ENCODE measurements at regions not wholly inside any gene's neighbourhood (a gene's known extent, or its start where the extent isn't known, plus 50 kb on each side); places are given as distances from the start of the nearest gene placed in this dataset.

DNA sequence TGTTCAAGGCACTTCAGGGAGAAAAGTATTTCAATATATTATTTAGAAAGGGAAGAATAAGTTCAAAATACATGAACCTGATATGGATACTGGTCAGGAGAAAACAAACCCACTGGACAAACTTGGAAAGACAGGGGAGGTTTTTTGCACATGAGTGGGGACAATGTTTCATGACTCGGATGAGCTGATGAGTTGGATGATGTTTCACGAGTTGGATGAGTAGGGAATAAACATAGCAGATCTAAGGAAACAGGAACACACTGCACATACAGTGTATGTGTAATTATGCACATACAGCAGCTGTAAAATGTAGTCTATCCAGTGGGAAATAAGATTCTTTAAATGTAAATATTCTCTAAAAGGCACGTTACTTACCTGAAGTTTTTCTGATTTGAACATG lies 682.9 kb upstream of the ADAMTS5 start:
- no peak for DNase-seq

DNA sequence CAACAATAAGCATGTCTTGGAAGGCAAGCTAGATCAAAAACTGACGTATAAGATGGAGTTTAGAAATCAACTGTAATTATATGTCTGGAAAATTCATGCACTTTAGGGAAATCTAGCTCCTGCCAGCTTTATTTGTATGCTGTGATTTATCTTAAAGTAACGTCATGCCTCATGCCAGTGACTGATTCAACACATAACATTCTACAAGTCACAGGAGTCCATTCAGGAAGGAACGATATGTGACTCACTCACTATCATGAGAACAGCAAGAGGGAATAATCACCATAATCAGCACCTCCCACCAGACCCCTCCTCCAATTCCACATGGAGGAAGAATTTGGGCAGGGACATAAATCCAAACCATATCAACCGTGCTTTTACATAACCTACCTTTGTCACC lies 682.4 kb upstream of the ADAMTS5 start:
- no peak for DNase-seq

DNA sequence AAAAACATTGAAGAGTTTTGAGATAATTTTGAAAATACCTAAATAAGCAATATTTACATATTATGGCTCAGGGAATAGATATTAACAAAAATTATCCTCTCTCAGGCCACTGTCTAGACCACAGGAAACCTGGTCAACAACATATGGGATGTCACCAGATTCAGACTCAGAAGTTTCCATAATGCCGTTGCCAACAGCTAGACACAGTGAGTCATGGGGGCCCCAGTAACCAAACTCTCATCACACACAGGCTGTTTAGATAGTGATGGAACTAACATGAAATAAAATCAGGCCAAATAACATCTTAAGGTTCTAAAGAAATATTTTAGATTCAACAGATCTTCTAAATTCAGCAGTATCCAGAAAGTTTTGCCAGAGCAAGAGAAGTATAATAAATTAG lies 681.7 kb upstream of the ADAMTS5 start:
- no peak for DNase-seq

DNA sequence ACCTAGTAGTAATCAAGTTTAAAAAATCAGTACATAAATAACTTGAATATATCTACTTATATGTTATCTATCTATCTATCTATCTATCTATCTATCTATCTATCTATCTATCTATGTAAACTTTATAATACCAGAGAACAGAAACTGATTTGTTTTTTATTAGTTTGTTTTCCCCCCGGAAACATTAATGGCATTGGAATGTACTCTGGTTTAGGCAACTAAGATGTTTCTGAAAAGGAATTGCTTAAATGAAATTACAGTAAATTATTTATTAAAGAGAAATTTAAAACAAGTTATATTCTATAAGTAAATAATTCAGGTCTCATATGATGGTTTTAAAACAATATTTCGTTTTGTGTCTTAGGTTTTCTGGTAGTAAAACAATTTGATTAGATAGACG lies 681.0 kb upstream of the ADAMTS5 start:
- no peak for DNase-seq

DNA sequence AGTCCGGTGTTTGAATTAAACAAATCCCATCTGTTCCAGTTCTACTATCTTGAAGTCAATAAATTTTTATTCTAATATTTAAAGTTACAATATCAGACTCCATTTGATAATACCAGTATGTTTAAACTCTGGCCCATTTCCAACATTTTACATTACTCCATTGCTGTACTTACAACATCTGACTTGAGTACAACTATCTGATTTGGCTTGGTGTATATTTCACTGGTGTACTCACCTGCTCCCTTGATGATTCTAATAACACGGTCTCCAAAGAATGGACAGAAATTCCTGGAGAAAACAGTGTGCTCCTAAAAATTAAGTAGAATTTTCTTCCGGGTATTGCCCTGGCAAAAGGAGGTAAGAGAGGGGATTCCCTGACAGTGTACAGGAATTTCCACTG lies 680.5 kb upstream of the ADAMTS5 start:
- DNase-seq: no peak

DNA sequence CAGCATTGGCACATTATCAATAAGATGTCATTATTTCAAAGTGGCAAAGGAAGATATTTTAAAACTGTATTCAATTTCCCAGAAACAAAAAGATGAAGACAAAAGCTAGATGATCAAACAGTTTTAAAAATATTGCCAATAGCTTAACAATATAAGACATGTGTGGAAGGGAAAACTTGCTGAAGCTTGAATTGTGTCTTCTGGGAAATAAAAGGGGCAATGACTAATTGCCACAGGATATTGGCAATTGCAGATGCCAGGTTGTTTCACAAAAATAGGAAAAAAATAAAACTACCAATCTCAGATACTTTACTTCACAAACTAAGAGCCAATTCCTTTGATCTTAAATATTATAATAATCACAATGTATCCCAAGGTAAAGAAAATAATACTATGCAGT lies 679.8 kb upstream of the ADAMTS5 start:
- no peak for DNase-seq

DNA sequence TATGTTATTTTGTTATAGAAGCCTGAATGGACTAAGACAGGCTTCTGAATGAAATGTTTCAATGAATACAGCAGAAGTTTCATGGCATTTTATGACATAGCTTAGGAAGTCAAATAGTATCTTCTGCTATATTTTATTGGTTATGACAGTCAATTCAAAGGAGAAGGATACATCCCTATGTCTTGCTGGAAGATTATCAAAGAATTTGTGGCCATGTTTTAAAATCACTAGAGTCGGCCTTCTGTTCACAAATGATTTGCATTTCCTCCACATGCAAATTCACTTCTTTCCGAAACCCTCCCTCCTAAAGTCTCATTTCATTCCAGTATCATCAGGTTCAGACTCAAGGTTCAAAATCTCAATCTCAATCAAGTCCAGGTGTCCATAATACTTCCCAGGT lies 679.2 kb upstream of the ADAMTS5 start:
- DNase-seq: no peak

DNA sequence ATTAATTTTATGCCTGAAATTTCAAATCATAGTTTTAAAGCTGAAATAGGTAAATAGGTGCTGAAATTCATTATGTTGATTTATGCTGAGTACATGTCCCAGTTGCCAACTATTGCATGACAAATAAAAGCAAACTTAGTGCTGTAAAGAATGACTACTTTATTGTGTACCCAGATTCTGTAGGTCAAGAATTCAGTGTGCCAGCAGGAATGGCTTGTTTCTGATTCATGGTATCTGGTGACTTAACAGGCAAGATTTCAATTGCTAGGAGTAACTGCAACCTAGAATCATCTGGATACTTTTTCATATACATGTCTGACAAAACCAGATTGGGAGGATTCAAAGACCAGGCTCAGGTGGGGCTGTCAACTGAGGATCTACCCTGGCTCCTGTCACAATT lies 678.4 kb upstream of the ADAMTS5 start:
- DNase-seq: no peak

DNA sequence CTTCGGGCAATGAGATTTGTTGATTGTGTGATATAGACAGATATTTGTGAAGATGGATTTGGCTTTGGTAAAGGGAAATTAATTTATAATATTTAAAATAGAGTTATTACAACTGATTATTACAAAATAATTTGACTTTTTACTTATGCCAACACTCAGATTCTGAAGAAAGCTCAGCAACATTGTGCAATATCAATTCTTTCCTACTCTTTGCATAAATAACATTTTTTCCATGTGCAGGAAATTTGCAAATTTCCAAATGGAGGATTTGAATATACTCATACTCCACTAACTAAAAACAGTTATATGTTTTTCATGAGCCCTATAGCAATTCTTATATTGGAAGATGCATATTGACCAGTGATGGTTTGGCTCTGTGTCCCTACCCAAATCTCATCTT lies 676.4 kb upstream of the ADAMTS5 start:
- DNase-seq: no peak

DNA sequence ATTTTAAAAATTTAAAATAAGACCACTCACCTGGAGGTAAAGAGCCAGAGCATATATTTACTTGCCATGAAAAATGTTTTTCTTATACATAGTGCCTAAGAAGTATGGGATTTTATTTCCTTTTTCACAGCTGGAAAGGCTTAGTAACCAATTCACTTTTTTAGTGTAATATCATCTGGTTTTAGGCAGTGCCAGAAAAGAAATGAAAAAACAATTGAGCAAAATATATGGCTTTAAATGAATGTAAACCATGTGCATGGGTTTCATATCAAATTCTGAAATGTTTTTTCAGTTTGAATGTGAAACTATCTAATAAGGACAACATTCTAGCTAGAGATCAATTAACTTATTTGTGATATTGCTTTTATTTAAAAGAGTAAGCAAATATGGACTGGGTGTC lies 672.4 kb upstream of the ADAMTS5 start:
- no peak for DNase-seq

DNA sequence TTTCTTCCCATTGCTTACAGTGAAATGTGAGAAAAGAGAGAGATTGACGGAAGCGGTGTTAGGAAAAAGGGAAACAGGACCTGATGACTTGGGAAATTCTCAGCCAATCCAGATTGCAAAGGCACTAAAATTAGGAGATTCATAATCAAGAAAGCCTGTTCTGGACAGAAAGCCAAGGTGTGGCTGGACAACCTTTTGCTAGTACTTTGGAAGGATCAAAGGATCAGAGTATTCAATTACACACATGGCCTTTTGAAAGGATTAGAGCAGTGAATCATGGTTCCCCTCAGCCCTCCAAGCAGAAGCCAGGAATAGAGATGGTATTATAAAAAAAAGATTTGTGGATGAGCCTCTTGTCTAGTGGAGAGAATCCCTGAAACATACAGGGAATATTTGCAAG lies 669.8 kb upstream of the ADAMTS5 start:
- DNase-seq: peak; percentile 21

DNA sequence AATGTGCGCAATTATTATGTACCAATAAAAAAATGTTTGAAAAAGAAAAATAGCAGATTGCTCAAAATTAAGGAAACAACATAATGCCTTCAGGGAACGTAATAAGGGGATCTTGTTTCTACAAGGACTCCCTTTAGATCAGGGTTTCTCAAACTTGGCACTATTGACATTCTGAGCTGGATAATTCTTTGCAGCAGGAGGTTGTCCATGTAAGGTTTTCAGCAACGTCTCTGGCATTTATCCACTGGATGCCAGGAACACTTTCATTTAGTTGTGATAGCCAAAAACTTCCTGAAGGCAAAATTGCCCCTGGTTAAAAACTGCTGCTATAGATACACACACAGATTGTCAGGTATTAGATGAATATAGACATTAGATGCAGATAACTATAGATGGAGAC lies 666.7 kb upstream of the ADAMTS5 start:
- DNase-seq: no peak

DNA sequence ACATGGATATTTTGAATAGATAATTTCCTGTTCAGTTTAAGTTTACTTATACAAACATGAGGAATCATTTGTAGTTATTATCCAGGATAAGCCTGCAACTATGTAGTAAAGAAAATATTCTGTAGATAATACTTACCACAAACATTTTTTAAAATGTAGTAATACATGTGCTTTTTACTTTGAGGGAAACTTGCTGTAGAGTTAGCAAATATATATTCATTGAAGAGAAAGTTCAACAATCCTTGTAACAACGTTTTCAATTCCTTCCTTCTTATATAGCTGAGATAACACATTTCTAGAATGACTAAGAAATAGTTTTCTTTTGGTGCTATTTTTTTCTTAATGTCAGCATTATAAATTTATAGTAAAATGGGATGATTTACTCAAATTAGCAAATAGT lies 664.6 kb upstream of the ADAMTS5 start:
- DNase-seq: no peak

DNA sequence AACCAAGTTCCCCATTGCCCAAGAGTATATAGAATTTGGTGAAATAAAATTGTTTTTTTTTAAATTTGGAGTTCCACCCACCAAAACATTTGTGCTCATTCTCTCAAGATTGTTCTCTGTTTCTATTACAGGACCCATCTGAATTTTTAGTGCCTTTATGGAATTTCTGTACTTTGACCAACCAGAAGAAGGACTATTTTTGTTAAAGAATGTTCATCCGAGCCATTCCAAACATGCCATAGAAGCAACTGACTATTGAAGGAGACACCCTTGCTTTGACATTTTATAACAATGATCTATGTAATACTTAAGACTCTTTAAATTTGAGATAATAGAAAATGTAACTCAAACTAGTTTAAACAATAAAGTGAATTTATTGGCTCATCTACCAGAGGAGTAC lies 655.7 kb upstream of the ADAMTS5 start:
- DNase-seq: no peak

DNA sequence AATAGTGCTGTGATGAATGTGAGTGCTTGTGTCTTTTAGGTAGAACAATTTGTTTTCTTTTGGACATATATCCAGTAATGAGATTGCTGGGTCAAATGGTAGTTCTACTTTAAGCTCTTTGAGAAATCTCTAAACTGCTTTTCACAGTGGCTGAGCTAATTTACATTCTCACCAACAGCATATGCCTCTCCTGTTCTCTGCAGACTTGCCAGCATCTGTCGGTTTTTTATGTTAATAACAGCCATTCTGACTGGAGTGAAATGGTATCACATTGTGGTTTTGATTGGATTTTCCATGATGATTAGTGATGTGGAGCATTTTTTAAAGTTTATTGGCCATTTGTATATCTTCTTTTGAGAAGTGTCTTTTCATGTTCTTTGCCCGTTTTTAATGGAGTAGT lies 647.3 kb upstream of the ADAMTS5 start:
- DNase-seq: no peak

DNA sequence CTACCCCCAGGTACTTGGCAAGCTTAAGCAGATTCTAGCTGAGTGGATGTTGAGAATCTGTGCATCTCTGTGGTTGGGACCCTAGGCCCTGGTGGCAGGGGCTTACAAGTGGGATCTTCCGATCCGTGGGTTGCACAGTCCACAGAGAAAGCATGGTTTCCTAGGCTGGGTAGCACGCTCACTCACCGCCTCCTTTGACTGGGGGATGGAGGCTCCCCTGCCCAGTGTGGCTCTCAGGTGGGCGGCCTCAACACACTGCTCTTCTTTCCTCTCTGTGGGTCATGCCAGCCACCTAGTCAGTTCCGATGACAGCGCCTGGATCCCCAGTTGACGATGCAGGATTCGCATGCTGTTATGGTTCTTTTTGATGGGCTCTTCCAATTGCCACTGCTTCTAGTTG lies 639.5 kb upstream of the ADAMTS5 start:
- no peak for DNase-seq

DNA sequence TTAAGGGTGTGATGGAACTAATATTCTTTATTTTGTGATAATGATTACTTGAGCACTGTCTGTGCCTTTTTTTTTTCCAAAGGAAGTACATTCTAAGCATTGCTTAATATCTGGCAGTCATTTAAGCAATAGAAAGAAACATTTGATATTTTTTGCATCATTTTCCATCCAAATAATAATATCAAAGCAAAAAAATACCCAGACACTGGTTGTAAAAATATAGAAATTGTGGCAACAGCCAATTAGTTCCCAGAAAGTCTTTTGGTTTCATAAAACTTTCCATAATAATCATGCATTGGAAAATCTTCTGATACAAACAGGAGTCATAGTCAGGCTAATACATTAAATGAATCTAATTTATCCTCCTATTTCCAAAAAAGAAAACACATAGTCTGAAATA lies 629.3 kb upstream of the ADAMTS5 start:
- no peak for DNase-seq

DNA sequence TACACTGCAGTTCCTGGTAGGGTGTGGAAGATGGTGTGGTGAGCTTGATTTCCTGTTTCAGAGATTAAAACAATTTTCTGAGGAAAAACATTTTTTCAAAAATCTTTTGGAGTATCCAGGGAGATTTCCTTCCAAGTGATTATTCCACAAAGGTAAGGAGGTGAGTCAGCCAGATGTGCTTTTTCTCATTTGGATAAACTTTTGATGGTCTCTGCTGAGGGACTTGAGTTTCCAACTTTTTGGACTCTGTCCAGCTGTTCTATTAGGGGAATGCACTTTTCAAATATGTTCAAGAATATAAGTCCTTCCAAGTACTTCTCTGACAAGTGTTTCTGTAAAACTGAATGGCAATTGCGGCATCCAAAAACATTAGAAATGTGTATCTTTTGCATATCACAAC lies 628.8 kb upstream of the ADAMTS5 start:
- DNase-seq: no peak

DNA sequence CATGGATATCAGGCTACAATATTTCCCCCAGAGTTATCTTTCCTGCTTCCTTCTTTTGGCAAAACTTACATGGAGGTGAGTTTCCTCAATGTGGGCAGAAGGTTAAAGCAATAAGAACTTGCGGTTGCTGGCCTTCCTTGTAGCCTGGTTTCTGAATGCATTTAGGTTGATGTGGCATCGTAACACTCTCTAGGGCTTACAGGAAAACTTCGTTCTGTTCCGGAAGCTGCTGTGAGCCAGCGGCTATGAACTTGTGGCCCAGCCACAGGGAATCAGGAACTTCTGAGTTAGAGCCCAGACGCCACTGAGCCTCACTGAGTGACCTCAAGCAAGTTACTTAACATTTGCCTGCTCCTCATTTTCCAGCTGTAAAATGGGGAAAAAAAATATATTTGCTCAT lies 623.4 kb upstream of the ADAMTS5 start:
- DNase-seq: no peak

DNA sequence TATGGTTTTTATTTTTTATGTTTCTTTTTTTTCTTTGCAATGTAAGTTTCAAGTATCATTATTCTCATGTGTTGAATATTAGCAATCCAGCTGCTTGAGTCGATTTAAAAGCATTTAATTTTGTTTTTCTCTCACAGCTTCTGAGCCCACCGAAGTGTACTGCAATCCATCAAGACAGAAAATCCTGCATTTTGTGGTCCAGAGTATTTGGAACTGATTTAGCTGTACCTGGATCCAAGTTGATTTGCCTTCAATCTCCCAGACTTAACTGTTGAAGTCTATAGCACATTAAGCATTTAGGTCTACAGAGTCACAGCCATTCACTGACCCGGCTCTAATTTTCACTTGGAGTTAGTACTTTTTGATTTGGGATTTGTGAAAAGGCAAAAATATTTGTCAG lies 622.9 kb upstream of the ADAMTS5 start:
- DNase-seq: no peak

DNA sequence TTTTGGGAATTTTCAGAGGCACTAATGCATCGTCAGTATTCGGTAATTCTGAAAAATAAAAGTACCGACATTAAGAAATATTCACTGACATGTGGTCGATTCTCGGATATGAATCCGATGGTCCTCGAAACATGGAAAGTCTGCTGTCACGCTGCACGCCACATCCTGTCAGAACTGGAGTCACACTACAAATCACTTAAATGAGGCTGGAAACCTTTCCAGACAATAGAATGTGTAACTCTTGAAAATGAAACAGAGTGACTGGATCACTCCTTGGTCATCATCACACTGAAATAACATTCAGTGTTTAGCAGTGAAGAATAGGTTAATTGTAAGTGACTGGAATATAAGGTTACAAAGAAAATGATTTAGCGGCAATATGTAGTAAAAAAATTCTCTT lies 620.1 kb upstream of the ADAMTS5 start:
- DNase-seq: no peak

DNA sequence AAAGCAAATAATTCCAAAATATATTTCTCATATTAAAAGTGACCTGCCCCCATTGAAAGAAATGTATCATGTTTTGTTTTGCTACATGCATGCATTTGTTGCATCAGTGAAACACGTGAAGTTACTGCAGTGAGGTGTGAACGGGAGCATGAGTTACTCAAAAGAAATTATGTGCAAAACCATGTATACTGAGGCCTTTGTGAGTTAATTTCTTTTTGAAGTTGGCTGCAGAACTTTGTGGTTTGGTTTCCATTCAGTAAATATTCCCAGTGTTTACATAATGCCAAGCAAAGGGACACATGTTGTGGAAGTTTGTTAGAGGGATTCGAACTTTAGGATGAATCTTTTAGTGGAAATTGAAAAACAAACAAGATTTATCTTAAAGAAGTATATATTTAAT lies 619.4 kb upstream of the ADAMTS5 start:
- DNase-seq: no peak

DNA sequence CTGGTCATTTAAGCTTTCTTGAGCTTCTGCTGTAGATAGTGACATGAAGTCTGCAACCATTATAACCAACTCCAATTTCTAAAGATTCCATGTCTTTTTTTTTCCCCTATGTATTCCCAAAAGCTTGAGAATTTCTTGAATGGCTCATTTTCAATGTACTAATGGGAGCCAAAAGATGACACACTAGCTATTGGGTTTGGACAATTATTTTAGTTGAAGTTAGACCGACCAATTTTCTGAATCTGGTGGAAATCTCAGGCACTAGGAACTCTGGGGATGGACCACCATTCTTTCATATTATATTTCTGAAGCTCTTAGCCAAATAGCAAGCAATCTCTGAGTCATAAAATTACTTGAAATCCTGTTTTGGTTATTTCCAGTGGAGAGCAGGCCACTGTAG lies 617.4 kb upstream of the ADAMTS5 start:
- DNase-seq: no peak

DNA sequence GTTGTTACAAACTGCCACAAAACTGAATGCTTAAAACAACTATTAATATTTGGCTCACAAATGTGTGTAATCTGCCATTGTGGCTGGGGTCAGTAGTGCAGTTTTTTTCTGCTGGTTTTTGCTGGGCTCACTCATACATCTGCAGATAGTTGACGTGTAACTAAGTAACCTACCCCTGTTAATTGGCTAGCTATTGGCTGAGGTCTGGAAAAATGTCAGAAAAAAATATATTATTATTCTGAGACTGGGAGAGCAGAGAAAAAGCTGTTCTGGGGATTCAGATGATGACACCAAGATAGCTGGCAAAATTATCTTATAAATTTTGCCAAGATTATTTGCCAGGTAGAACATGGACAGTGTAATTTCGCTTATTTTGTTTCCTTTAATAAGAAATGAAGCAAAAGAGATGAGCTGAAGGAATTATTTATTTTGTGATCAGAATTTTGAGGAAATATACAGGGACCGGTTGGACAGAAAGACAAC lies 616.1 kb upstream of the ADAMTS5 start:
- DNase-seq: no peak

DNA sequence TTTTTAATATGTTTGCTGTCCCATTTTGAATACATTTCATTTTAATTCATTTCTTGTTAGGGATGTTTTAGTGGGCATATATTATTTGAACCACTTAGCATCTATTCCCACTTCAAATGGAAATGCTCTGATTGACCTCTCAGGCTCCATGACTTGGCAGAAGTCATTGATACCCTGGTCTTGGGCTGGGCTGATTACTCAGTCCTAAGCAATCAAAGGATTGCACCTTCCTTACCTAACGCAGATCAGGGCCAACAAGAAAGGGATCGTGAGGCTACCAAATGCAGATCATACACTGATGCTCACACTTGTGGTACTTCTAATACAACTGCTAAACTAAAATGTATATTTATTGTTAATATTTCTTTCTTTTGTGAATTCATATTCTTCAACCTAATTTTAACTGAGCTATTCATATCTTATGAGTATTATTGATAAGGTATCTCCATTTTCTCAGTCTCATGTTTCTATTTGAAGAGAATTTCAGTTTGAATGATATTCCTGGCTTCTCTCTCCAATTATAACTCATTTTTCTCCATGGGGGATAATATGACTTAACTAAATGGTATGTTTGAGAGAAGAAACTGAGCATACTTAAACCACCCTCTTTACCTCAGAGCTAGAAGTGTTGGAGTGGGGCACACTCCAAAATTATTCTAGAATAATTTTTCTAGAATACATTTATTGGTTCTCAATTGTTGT lies 615.5 kb upstream of the ADAMTS5 start:
- DNase-seq: no peak

DNA sequence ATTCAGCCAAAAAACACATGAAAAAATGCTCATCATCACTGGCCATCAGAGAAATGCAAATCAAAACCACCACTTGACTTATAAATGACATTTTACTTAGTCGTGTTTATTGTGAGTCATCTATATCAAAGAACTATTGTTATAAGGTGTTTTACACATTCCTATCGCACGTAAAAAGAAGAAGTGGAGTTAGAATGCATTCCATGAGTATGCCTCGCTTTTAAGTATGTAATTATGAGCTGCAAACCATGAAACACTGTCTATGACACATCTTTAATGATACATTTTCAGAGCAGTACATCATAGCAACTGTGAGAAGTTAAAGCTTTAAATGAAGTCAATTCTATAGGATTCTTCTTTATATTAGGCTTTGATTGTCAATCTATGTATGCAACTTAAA lies 614.3 kb upstream of the ADAMTS5 start:
- DNase-seq: no peak
